K562 (cell line): ENCODE measurements at regions not wholly inside any gene's neighbourhood (a gene's known extent, or its start where the extent isn't known, plus 50 kb on each side); places are given as distances from the start of the nearest gene placed in this dataset.

ENCODE experiments used
- ATAC-seq: fragments of 200-7000 bp; cut with Tn5 transposase; 3 replicates; pipeline ENCODE4 v1.9.1; 2020; ENCODE audit warnings: moderate library complexity
- BruUV-seq: library from RNA; stranded (reverse); fragments of 400-500 nt; replicated peaks from 2 replicates; lab custom pipeline; 2021; lab: Mats Ljungman, UMichigan
- CTCF ChIA-PET: fragments of 300-600 bp; formaldehyde crosslinking; extraction: SDS; loops from one replicate; lab custom pipeline; 2021; ENCODE audit warnings: low intra/inter-chr PET ratio; lab: Yijun Ruan, JAX
- POLR2A ChIA-PET: fragments of 300-600, 350-650 bp; sonication (Branson Sonifier 250); formaldehyde crosslinking; extraction: SDS; loops from one replicate; lab custom pipeline; 2021; ENCODE audit warnings: antibody characterized with exemption, inconsistent platforms; lab: Yijun Ruan, JAX
- DNase-seq, 4 experiments: peaks; one replicate each; pipeline versions ENCODE4 v3.0.0 to v3.0.0-alpha.2; 2011 to 2018; ENCODE audit warnings: low spot score in 3 of 4, mixed read lengths in 3 of 4; ENCODE audit errors: extremely low read depth in 1 of 4
- FAIRE-seq: peaks from 2 replicates; lab custom pipeline; 2011; peaks lifted over from hg19 to GRCh38; lab: Jason Lieb, UNC
- H2AFZ ChIP-seq: 2 replicates; pipeline ENCODE4 v1.6.0; 2011; ENCODE audit warnings: low read depth, low read length, control low read depth, inconsistent platforms
- H3K27ac ChIP-seq: fragments of 200-600 bp; 3 replicates; pipeline ENCODE4 v1.8.0; 2011; ENCODE audit warnings: low read depth, mild to moderate bottlenecking, control low read depth, inconsistent platforms, low read length, moderate library complexity, mixed read lengths; ENCODE audit errors: extremely low read depth
- H3K27me3 ChIP-seq, 2 experiments: fragments of 300-600 bp in 1 of 2; 2 replicates in 1 of 2; 3 replicates in 1 of 2; pipeline versions ENCODE4 v1.6.0 to v1.8.0; 2011; ENCODE audit warnings: inconsistent platforms in 2 of 2, low read length in 2 of 2, mild to moderate bottlenecking in 1 of 2, mixed read lengths in 1 of 2, moderate library complexity in 1 of 2; ENCODE audit not compliant: control insufficient read depth in 2 of 2, insufficient read depth in 2 of 2
- H3K36me3 ChIP-seq: fragments of 300-600 bp; 3 replicates; pipeline ENCODE4 v1.8.0; 2011; ENCODE audit warnings: mild to moderate bottlenecking, low read length, inconsistent platforms; ENCODE audit not compliant: control insufficient read depth, insufficient read depth
- H3K4me1 ChIP-seq, 2 experiments: fragments of 200-600 bp in 1 of 2; replicated peaks in 1 of 2; 2 replicates in 1 of 2; 3 replicates in 1 of 2; pipeline versions ENCODE4 v1.5.1 to v1.8.0; 2011; ENCODE audit warnings: inconsistent platforms in 2 of 2, low read length in 2 of 2, mild to moderate bottlenecking in 1 of 2, mixed read lengths in 1 of 2, moderate library complexity in 1 of 2; ENCODE audit not compliant: control insufficient read depth in 2 of 2, insufficient read depth in 2 of 2
- H3K4me2 ChIP-seq: 2 replicates; pipeline ENCODE4 v1.6.1; 2011; ENCODE audit warnings: low read length, control low read depth, inconsistent platforms, mixed read lengths; ENCODE audit not compliant: insufficient read depth
- H3K4me3 ChIP-seq: fragments of 200-600 bp; sonication (generic), shearing (Covaris generic); 2 replicates; pipeline ENCODE4 v1.5.1; 2016; ENCODE audit warnings: control low read depth, inconsistent platforms
- H3K79me2 ChIP-seq: fragments of 200-600 bp; 3 replicates; pipeline ENCODE4 v1.8.0; 2011; ENCODE audit warnings: low read length, inconsistent platforms; ENCODE audit not compliant: control insufficient read depth, insufficient read depth
- H3K9ac ChIP-seq, 2 experiments: 2 replicates each; pipeline versions ENCODE4 v1.6.0 to v1.6.1; 2011; ENCODE audit warnings: low read depth in 2 of 2, low read length in 2 of 2, control low read depth in 1 of 2, inconsistent platforms in 1 of 2, mild to moderate bottlenecking in 1 of 2, mixed read lengths in 1 of 2; ENCODE audit not compliant: insufficient read depth in 1 of 2
- H3K9me1 ChIP-seq: one replicate; pipeline ENCODE4 v1.6.0; 2011; ENCODE audit warnings: inconsistent platforms, mild to moderate bottlenecking, low read length, moderate library complexity; ENCODE audit not compliant: control insufficient read depth, insufficient read depth
- H3K9me3 ChIP-seq: replicated peaks from 2 replicates; pipeline ENCODE4 v1.5.1; 2011; ENCODE audit warnings: low read depth, low read length, inconsistent platforms; ENCODE audit not compliant: control insufficient read depth, insufficient read depth
- H4K20me1 ChIP-seq: replicated peaks from 2 replicates; pipeline ENCODE4 v1.6.1; 2011; ENCODE audit warnings: low read length, inconsistent platforms, mixed read lengths; ENCODE audit not compliant: control insufficient read depth, insufficient read depth
- DACH1 ChIP-seq: fragments of 450-650 bp; IDR thresholded peaks from 2 replicates; pipeline ENCODE4 v1.6.1; 2018; ENCODE audit not compliant: partially characterized antibody
- KDM1A ChIP-seq, 2 experiments: fragments of 450-650 bp; IDR thresholded peaks; 2 replicates each; pipeline ENCODE4 v1.6.1; 2016; ENCODE audit warnings: mild to moderate bottlenecking in 2 of 2
- MAFK ChIP-seq: IDR thresholded peaks from 2 replicates; pipeline ENCODE4 v1.6.1; 2011; ENCODE audit warnings: low read length, improper control_type of control experiment
- SP1 ChIP-seq: sonication (generic); formaldehyde crosslinking; IDR thresholded peaks from 2 replicates; pipeline ENCODE4 v1.8.1; 2022; ENCODE audit warnings: mild to moderate bottlenecking, missing genetic modification reagents
- ZFP36 ChIP-seq: fragments of 150-350 bp; IDR thresholded peaks from 2 replicates; pipeline ENCODE4 v1.6.1; 2018; ENCODE audit warnings: low read length, low read depth; ENCODE audit not compliant: partially characterized antibody
- ZFPM2 ChIP-seq: fragments of 250-450 bp; sonication (Bioruptor Pico); IDR thresholded peaks from 2 replicates; pipeline ENCODE4 v1.5.1; 2022; ENCODE audit warnings: mild to moderate bottlenecking
- ZNF174 ChIP-seq: fragments of 250-450 bp; sonication (Bioruptor Pico); IDR thresholded peaks from 2 replicates; pipeline ENCODE4 v1.4.0; 2020; ENCODE audit warnings: mild to moderate bottlenecking
- ZNF212 ChIP-seq: fragments of 450-650 bp; formaldehyde crosslinking; IDR thresholded peaks from 2 replicates; pipeline ENCODE4 v1.4.0; 2020; ENCODE audit warnings: mild to moderate bottlenecking
- WGBS: fragments of 100-300 bp; shearing (Covaris generic); methylation state at CpG from one replicate; pipeline ENCODE4 v1.1.6; 2016; ENCODE audit warnings: low coverage, mixed read lengths; ENCODE audit not compliant: insufficient coverage; ENCODE audit errors: missing lambda C conversion rate; 5-methylcytosine and 5-hydroxymethylcytosine counted together
- in situ Hi-C: fragments of 300-500 bp; cut with MboI; formaldehyde crosslinking; loops from 4 replicates; pipeline ENCODE4 v1.15.0; 2018; ENCODE audit warnings: inconsistent platforms, mixed read lengths
- intact Hi-C: fragments of 100-400 bp; cut with micrococcal nuclease; formaldehyde crosslinking; loops from 2 replicates; pipeline ENCODE4 v1.14.2; 2022
- TF ChIP-seq, protein P1 (sequence below), 2 experiments: fragments of 450-650 bp; IDR thresholded peaks; 2 replicates each; pipeline ENCODE4 v1.6.1; 2016; ENCODE audit warnings: mild to moderate bottlenecking in 2 of 2, borderline replicate concordance in 1 of 2, low read depth in 1 of 2, moderate library complexity in 1 of 2
- TF ChIP-seq, protein P2 (sequence below): sonication (generic); formaldehyde crosslinking; IDR thresholded peaks from 2 replicates; pipeline ENCODE4 v1.8.0; 2022; ENCODE audit warnings: missing genetic modification reagents, mild to moderate bottlenecking, borderline replicate concordance
- TF ChIP-seq, protein P3 (sequence below): sonication (generic); formaldehyde crosslinking; IDR thresholded peaks from 2 replicates; pipeline ENCODE4 v1.8.0; 2022; ENCODE audit warnings: mild to moderate bottlenecking, missing genetic modification reagents, borderline replicate concordance

DNA sequence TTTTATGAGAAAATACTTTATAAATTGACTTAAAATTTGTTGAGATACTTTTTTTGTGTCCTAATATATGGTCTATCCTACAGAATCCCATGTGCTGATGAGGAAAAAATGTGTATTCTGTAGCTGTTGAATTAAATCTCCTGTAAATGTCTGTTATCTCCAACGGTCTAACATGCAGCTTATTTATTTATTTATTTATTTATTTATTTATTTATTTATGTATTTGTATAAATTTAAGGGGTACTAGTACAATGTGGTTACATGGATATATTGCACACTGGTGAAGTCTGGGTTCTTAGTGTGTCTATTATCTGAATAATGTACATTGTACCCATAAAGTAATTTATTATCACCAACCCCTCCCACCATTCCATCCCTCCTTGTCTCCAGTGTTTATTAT, 315.5 kb downstream of the TENT5A start:
- WGBS: 0% methylated on average over 1 of the region's 1 CpG
- in situ Hi-C loops: no loop called here
- no peak for FAIRE-seq

More for the DNA sequence above, 315.5 kb downstream of the TENT5A start:
- CTCF ChIA-PET: no interaction called here
- DNase-seq (no peak), ATAC-seq (no peak)
- Histone ChIP-seq H3K27ac (no peak overlapping the region), H3K4me3 (no peak overlapping the region), H3K4me1 (no peaks in the 10 kb centered on the region), H3K79me2 (no peaks in the 10 kb centered on the region), H3K27me3 (no peaks in the 10 kb centered on the region), H3K9ac (no peak overlapping the region), H3K4me2 (no peak overlapping the region), H2AFZ (no peak overlapping the region), H3K9me1 (no peaks in the 10 kb centered on the region), H3K9me3 (no peaks in the 10 kb centered on the region), H4K20me1 (no peaks in the 10 kb centered on the region), H3K36me3 (no peaks in the 10 kb centered on the region)
- no peak for TF ChIP-seq ZNF174 (CRISPR knock-in tag)
- TF ChIP-seq SP1 (CRISPR knock-in tag): no peak
- no peak for TF ChIP-seq ZFPM2 (CRISPR knock-in tag)
- TF ChIP-seq, protein P1, sequence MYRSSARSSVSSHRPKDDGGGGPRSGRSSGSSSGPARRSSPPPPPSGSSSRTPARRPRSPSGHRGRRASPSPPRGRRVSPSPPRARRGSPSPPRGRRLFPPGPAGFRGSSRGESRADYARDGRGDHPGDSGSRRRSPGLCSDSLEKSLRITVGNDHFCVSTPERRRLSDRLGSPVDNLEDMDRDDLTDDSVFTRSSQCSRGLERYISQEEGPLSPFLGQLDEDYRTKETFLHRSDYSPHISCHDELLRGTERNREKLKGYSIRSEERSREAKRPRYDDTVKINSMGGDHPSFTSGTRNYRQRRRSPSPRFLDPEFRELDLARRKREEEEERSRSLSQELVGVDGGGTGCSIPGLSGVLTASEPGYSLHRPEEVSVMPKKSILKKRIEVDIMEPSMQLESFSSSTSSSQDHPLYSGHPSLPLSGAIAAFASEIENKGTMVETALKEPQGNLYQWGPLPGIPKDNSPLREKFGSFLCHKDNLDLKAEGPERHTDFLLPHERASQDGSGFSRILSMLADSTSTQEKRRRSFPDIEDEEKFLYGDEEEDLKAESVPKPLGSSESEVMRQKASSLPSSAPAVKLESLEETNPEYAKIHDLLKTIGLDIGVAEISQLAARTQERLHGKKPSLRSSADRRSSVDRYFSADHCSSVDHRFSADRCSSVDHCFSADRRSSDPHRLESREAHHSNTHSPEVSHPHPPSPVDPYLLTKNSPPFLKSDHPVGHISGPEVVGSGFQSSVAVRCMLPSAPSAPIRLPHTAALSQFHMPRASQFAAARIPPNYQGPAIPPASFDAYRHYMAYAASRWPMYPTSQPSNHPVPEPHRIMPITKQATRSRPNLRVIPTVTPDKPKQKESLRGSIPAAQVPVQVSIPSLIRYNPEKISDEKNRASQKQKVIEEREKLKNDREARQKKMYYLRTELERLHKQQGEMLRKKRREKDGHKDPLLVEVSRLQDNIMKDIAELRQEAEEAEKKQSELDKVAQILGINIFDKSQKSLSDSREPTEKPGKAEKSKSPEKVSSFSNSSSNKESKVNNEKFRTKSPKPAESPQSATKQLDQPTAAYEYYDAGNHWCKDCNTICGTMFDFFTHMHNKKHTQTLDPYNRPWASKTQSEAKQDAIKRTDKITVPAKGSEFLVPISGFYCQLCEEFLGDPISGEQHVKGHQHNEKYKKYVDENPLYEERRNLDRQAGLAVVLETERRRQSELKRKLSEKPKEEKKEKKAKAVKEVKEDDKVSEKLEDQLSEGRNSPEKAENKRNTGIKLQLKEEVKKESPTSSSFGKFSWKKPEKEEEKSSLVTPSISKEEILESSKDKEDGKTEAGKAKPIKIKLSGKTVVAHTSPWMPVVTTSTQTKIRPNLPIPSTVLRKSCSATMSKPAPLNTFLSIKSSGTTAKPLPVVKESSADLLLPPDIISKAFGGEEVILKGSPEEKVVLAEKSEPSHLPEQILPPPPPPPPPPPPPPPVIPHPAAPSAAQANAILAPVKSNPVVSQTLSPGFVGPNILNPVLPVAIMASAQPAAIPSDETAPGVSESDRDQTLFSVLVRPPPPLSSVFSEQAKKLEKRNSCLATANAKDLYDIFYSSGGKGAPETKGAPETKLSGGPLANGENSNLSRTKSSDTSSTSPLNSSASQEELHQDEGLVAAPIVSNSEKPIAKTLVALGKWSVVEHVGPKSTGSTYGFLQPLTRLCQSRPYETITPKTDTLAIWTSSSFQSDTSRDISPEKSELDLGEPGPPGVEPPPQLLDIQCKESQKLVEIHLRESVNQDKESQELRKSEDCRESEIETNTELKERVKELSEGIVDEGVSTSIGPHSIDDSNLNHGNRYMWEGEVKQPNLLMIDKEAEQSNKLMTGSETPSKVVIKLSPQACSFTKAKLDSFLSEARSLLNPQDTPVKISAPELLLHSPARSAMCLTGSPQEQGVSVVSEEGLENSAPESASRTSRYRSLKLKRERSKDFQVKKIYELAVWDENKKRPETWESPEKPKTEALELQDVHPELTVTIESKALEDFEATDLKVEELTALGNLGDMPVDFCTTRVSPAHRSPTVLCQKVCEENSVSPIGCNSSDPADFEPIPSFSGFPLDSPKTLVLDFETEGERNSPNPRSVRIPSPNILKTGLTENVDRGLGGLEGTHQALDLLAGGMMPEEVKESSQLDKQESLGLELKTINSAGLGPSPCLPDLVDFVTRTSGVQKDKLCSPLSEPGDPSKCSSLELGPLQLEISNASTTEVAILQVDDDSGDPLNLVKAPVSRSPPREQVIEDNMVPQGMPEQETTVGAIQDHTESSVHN (IDR thresholded peaks at IDR 0.05; ENCODE audit: borderline replicate concordance in 1 of 2, low read depth in 1 of 2): no peak
- no peak for TF ChIP-seq KDM1A (IDR thresholded peaks at IDR 0.05)
- TF ChIP-seq DACH1: no peak
- TF ChIP-seq ZNF212 (CRISPR knock-in tag): no peak
- no peak for TF ChIP-seq MAFK
- TF ChIP-seq, protein P2, sequence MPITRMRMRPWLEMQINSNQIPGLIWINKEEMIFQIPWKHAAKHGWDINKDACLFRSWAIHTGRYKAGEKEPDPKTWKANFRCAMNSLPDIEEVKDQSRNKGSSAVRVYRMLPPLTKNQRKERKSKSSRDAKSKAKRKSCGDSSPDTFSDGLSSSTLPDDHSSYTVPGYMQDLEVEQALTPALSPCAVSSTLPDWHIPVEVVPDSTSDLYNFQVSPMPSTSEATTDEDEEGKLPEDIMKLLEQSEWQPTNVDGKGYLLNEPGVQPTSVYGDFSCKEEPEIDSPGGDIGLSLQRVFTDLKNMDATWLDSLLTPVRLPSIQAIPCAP (CRISPR knock-in tag): no peak
- TF ChIP-seq ZFP36: no peak
- TF ChIP-seq, protein P3, sequence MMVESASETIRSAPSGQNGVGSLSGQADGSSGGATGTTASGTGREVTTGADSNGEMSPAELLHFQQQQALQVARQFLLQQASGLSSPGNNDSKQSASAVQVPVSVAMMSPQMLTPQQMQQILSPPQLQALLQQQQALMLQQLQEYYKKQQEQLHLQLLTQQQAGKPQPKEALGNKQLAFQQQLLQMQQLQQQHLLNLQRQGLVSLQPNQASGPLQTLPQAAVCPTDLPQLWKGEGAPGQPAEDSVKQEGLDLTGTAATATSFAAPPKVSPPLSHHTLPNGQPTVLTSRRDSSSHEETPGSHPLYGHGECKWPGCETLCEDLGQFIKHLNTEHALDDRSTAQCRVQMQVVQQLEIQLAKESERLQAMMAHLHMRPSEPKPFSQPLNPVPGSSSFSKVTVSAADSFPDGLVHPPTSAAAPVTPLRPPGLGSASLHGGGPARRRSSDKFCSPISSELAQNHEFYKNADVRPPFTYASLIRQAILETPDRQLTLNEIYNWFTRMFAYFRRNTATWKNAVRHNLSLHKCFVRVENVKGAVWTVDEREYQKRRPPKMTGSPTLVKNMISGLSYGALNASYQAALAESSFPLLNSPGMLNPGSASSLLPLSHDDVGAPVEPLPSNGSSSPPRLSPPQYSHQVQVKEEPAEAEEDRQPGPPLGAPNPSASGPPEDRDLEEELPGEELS (CRISPR knock-in tag): no peak
- POLR2A ChIA-PET: no interaction called here
- no TSS peak for BruUV-seq
- intact Hi-C loops: no loop called here
